Keratinocyte (primary cell): ENCODE measurements at regions not wholly inside any gene's neighbourhood (a gene's known extent, or its start where the extent isn't known, plus 50 kb on each side); places are given as distances from the start of the nearest gene placed in this dataset.

Experiments used
- DNase-seq: peaks from one replicate; pipeline ENCODE4 v3.0.0-alpha.2; 2011; ENCODE audit warnings: low read depth, missing footprints, low spot score
- FAIRE-seq: peaks from 2 replicates; lab custom pipeline; 2011; peaks lifted over from hg19 to GRCh38; lab: Jason Lieb, UNC
- H2AFZ ChIP-seq: 2 replicates; pipeline ENCODE4 v1.6.0; 2012; ENCODE audit warnings: low read length, control low read depth, inconsistent platforms; ENCODE audit not compliant: control insufficient read depth
- H3K27ac ChIP-seq: 2 replicates; pipeline ENCODE4 v1.5.1; 2011; ENCODE audit warnings: low read length; ENCODE audit not compliant: control insufficient read depth, insufficient read depth
- H3K27me3 ChIP-seq: 3 replicates; pipeline ENCODE4 v1.6.0; 2011; ENCODE audit warnings: low read length; ENCODE audit not compliant: control insufficient read depth, insufficient read depth; ENCODE audit errors: extremely low read depth
- H3K36me3 ChIP-seq, 2 experiments: 2 replicates in 1 of 2; 3 replicates in 1 of 2; pipeline ENCODE4 v1.5.1; 2011; ENCODE audit warnings: low read length in 2 of 2, mild to moderate bottlenecking in 1 of 2; ENCODE audit not compliant: control insufficient read depth in 2 of 2, insufficient read depth in 2 of 2; ENCODE audit errors: extremely low read depth in 1 of 2
- H3K4me1 ChIP-seq: 3 replicates; pipeline ENCODE4 v1.5.1; 2011; ENCODE audit warnings: low read length; ENCODE audit not compliant: control insufficient read depth, insufficient read depth; ENCODE audit errors: extremely low read depth
- H3K4me2 ChIP-seq: 3 replicates; pipeline ENCODE4 v1.6.0; 2011; ENCODE audit warnings: low read depth, low read length; ENCODE audit not compliant: control insufficient read depth, insufficient read depth; ENCODE audit errors: extremely low read depth
- H3K4me3 ChIP-seq, 3 experiments: fragments of 200-600 bp in 1 of 3; sonication (generic) in 1 of 3; 2 replicates in 2 of 3; 3 replicates in 1 of 3; pipeline ENCODE4 v1.5.1; 2011 to 2016; ENCODE audit warnings: low read length in 3 of 3, mild to moderate bottlenecking in 3 of 3, control low read depth in 2 of 3, inconsistent platforms in 1 of 3, low read depth in 1 of 3, mixed read lengths in 1 of 3, mixed run types in 1 of 3, moderate library complexity in 1 of 3; ENCODE audit not compliant: control insufficient read depth in 2 of 3, insufficient read depth in 2 of 3; ENCODE audit errors: extremely low read depth in 1 of 3
- H3K79me2 ChIP-seq: 2 replicates; pipeline ENCODE4 v1.6.0; 2012; ENCODE audit warnings: low read length; ENCODE audit not compliant: control insufficient read depth, insufficient read depth
- H3K9ac ChIP-seq: 3 replicates; pipeline ENCODE4 v1.6.0; 2011; ENCODE audit warnings: low read length; ENCODE audit not compliant: control insufficient read depth, insufficient read depth; ENCODE audit errors: extremely low read depth
- H3K9me1 ChIP-seq: 3 replicates; pipeline ENCODE4 v1.6.0; 2011; ENCODE audit warnings: low read length; ENCODE audit not compliant: control insufficient read depth, insufficient read depth; ENCODE audit errors: extremely low read depth
- H3K9me3 ChIP-seq: 2 replicates; pipeline ENCODE4 v1.5.1; 2012; ENCODE audit warnings: low read depth, low read length; ENCODE audit not compliant: control insufficient read depth
- H4K20me1 ChIP-seq: 3 replicates; pipeline ENCODE4 v1.6.0; 2011; ENCODE audit warnings: low read length; ENCODE audit not compliant: control insufficient read depth, insufficient read depth; ENCODE audit errors: extremely low read depth
- CTCF ChIP-seq, 3 experiments: IDR thresholded peaks in 1 of 3; conservative IDR thresholded peaks in 1 of 3; optimal IDR thresholded peaks in 1 of 3; 2 replicates in 2 of 3; 3 replicates in 1 of 3; pipeline versions ENCODE3 to v1.5.1; 2011; ENCODE audit warnings: low read length in 3 of 3, mild to moderate bottlenecking in 3 of 3, moderate library complexity in 2 of 3, control low read depth in 1 of 3, inconsistent platforms in 1 of 3; ENCODE audit not compliant: insufficient read depth in 2 of 3; ENCODE audit errors: extremely low read depth in 1 of 3
- EZH2 ChIP-seq: IDR thresholded peaks from one replicate; pipeline ENCODE4 v1.6.1; 2012; ENCODE audit warnings: inconsistent platforms, mild to moderate bottlenecking, low read length, moderate library complexity
- dilution Hi-C: fragments of 300-500 bp; cut with MboI; formaldehyde crosslinking; loops from one replicate; pipeline ENCODE4 v1.7.0; 2020; ENCODE audit warnings: low sequenced_read_pairs; ENCODE audit not compliant: extremely low pct_ligation_motif_present

DNA sequence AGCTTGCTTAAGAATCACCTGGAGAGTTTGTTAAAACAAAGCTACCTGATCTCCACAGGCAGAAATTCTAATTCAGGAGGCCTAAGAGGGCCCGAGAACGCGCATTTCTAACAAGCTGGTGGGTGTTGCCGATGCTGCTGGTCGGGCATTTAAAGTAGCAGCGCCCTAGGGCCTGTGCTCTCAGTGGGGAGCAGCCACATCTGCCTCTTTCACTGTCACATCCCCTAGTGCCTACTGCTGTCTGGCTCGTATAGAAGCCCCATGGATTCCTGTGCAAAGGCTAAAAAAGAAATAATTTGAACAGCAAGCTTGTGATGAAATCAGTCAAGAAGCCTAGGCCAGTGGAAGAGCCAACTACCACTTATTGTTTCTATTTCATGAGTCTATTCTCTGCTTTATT is 126.7 kb upstream of the SMIM21 start:
- H3K36me3 ChIP-seq: no peaks in the 10 kb centered on the region
- no peak overlapping the region for H3K27ac ChIP-seq
- dilution Hi-C loops: no loop called here
- no peaks in the 10 kb centered on the region for H3K4me1 ChIP-seq
- H3K9me1 ChIP-seq: no peaks in the 10 kb centered on the region
- no peak overlapping the region for H3K4me2 ChIP-seq
- TF ChIP-seq CTCF (optimal IDR thresholded peaks at IDR 0.05 in 1 of 3, IDR thresholded peaks at IDR 0.05 in 1 of 3, conservative IDR thresholded peaks at IDR 0.05 in 1 of 3; ENCODE audit: extremely low read depth in 1 of 3, insufficient read depth in 2 of 3, low read length in 3 of 3): no peak
- TF ChIP-seq EZH2: no peak
- no peaks in the 10 kb centered on the region for H3K27me3 ChIP-seq
- no peak overlapping the region for H2AFZ ChIP-seq
- no peaks in the 10 kb centered on the region for H3K9me3 ChIP-seq
- no peak overlapping the region for H3K4me3 ChIP-seq
- H3K9ac ChIP-seq: no peak overlapping the region
- DNase-seq (no peak), FAIRE-seq (no peak)
- H4K20me1 ChIP-seq: no peaks in the 10 kb centered on the region
- H3K79me2 ChIP-seq: no peaks in the 10 kb centered on the region

DNA sequence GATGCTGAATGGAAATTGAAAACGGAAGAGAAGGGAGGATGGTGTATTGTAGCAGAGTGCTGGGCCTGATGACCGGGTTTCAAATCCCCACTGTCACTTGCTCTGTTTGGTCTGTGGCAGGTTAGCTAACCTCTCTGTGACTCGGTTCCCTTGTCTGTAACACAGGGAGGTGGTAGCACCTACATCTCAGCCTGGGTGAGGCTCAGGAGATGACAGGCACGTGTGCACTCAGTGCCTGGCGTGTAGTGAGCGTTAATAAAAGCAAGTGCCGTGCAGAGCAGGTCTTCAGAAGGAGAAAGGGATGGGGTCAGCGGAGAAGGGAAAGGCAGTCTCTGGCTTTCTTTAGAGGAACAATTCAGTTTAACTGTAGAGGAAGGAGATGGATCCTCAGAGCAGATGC is 125.5 kb upstream of the SMIM21 start:
- no peak for FAIRE-seq
- Histone ChIP-seq H3K4me1 (no peaks in the 10 kb centered on the region), H3K27me3 (no peaks in the 10 kb centered on the region), H3K79me2 (no peaks in the 10 kb centered on the region), H3K9ac (no peak overlapping the region), H3K9me3 (no peaks in the 10 kb centered on the region), H4K20me1 (no peaks in the 10 kb centered on the region), H3K9me1 (no peaks in the 10 kb centered on the region), H3K27ac (no peak overlapping the region), H2AFZ (no peak overlapping the region), H3K4me2 (no peak overlapping the region), H3K36me3 (no peaks in the 10 kb centered on the region), H3K4me3 (no peak overlapping the region)
- DNase-seq: no peak
- dilution Hi-C loops: no loop called here
- no peak for TF ChIP-seq CTCF (optimal IDR thresholded peaks at IDR 0.05 in 1 of 3, IDR thresholded peaks at IDR 0.05 in 1 of 3, conservative IDR thresholded peaks at IDR 0.05 in 1 of 3; ENCODE audit: extremely low read depth in 1 of 3, insufficient read depth in 2 of 3, low read length in 3 of 3)
- no peak for TF ChIP-seq EZH2
